Smooth muscle cell (in vitro differentiated cells): ENCODE measurements at regions not wholly inside any gene's neighbourhood (a gene's known extent, or its start where the extent isn't known, plus 50 kb on each side); places are given as distances from the start of the nearest gene placed in this dataset.

ENCODE experiments used
- DNase-seq: peaks from one replicate; lab custom pipeline; 2025; ENCODE audit not compliant: unreplicated experiment; lab: John Stamatoyannopoulos, UW
- H2AFZ ChIP-seq: fragments of 200-600 bp; sonication (generic); 2 replicates; pipeline ENCODE4 v1.6.0; 2016; ENCODE audit warnings: antibody characterized with exemption, low read depth, mild to moderate bottlenecking
- H3F3A ChIP-seq: fragments of 200-600 bp; sonication (generic); 2 replicates; pipeline ENCODE4 v1.6.0; 2017; ENCODE audit warnings: antibody characterized with exemption, low read depth
- H3K27ac ChIP-seq: fragments of 200-600 bp; sonication (generic); 2 replicates; pipeline ENCODE4 v1.5.1; 2016; ENCODE audit warnings: low read depth, mild to moderate bottlenecking
- H3K27me3 ChIP-seq: fragments of 200-600 bp; sonication (generic); 2 replicates; pipeline ENCODE4 v1.6.1; 2016; ENCODE audit warnings: low read depth, mild to moderate bottlenecking
- H3K36me3 ChIP-seq: fragments of 200-600 bp; sonication (generic); 2 replicates; pipeline ENCODE4 v1.5.1; 2016; ENCODE audit warnings: low read depth
- H3K4me1 ChIP-seq: fragments of 200-600 bp; sonication (generic); 2 replicates; pipeline ENCODE4 v1.5.1; 2016; ENCODE audit warnings: low read depth
- H3K4me2 ChIP-seq: fragments of 200-600 bp; sonication (generic); 2 replicates; pipeline ENCODE4 v1.6.0; 2016; ENCODE audit warnings: mild to moderate bottlenecking
- H3K4me3 ChIP-seq: fragments of 200-600 bp; sonication (generic); 2 replicates; pipeline ENCODE4 v1.5.1; 2016; ENCODE audit warnings: mild to moderate bottlenecking
- H3K79me2 ChIP-seq: fragments of 200-600 bp; sonication (generic); 2 replicates; pipeline ENCODE4 v1.6.0; 2016; ENCODE audit warnings: low read depth, mild to moderate bottlenecking
- H3K9ac ChIP-seq: fragments of 200-600 bp; sonication (generic); 2 replicates; pipeline ENCODE4 v1.6.0; 2016; ENCODE audit warnings: low read depth
- H3K9me3 ChIP-seq: fragments of 200-600 bp; sonication (generic); replicated peaks from 2 replicates; pipeline ENCODE4 v1.5.1; 2016; ENCODE audit warnings: low read depth
- H4K20me1 ChIP-seq: fragments of 200-600 bp; sonication (generic); 2 replicates; pipeline ENCODE4 v1.6.0; 2016; ENCODE audit warnings: low read depth
- CTCF ChIP-seq: fragments of 200-600 bp; sonication (generic); IDR thresholded peaks from 2 replicates; pipeline ENCODE4 v1.5.1; 2017; ENCODE audit warnings: borderline replicate concordance, mild to moderate bottlenecking, antibody characterized with exemption; ENCODE audit not compliant: insufficient read depth, poor library complexity, severe bottlenecking
- WGBS: methylation state at CpG from one replicate; pipeline ENCODE4 v1.1.7; 2016; ENCODE audit warnings: low lambda C conversion rate; 5-methylcytosine and 5-hydroxymethylcytosine counted together

- no peaks in the 10 kb centered on the region for H3K4me1 ChIP-seq
- H3K9me3 ChIP-seq = no peaks in the 10 kb centered on the region
- no peaks in the 10 kb centered on the region for H4K20me1 ChIP-seq
- no peaks in the 10 kb centered on the region for H3K79me2 ChIP-seq
- H3K4me3 ChIP-seq = no peak overlapping the region
- WGBS = 88% methylated on average over 2 of the region's 2 CpGs
- no peak for TF ChIP-seq CTCF
- no peaks in the 10 kb centered on the region for H3K36me3 ChIP-seq
- no peak for DNase-seq
- no peak overlapping the region for H2AFZ ChIP-seq
- no peaks in the 10 kb centered on the region for H3K27me3 ChIP-seq
- H3K9ac ChIP-seq = no peak overlapping the region
- peaks cover 5% of the 10 kb centered on the region for H3F3A ChIP-seq
- no peak overlapping the region for H3K4me2 ChIP-seq
- no peak overlapping the region for H3K27ac ChIP-seq
Measured at GRCh38 chr7:94128072-94128471, 123.9 kb upstream of the BET1 start.

- no peaks in the 10 kb centered on the region for H3K36me3 ChIP-seq
- peaks cover 4% of the 10 kb centered on the region for H3K4me1 ChIP-seq
- H3F3A ChIP-seq = peaks cover 5% of the 10 kb centered on the region
- no peak overlapping the region for H3K4me3 ChIP-seq
- no peaks in the 10 kb centered on the region for H3K27me3 ChIP-seq
- H4K20me1 ChIP-seq = no peaks in the 10 kb centered on the region
- DNase-seq = no peak
- no peaks in the 10 kb centered on the region for H3K79me2 ChIP-seq
- WGBS = 31% methylated on average over 1 of the region's 1 CpG
- H3K9me3 ChIP-seq = no peaks in the 10 kb centered on the region
- no peak overlapping the region for H2AFZ ChIP-seq
- peak overlapping the region; percentile 24 for H3K4me2 ChIP-seq
- no peak overlapping the region for H3K9ac ChIP-seq
- H3K27ac ChIP-seq = no peak overlapping the region
- TF ChIP-seq CTCF = no peak
Measured at GRCh38 chr7:94129443-94130140, 125.4 kb upstream of the BET1 start.

GRCh38 chr7:94130716-94131115 is 126.6 kb upstream of the BET1 start:
- Histone ChIP-seq H3K9ac (no peak overlapping the region), H3K27me3 (no peaks in the 10 kb centered on the region), H3K9me3 (no peaks in the 10 kb centered on the region), H3F3A (peaks cover 5% of the 10 kb centered on the region), H3K4me2 (no peak overlapping the region), H2AFZ (no peak overlapping the region), H3K4me1 (peaks cover 4% of the 10 kb centered on the region), H3K36me3 (no peaks in the 10 kb centered on the region), H3K79me2 (no peaks in the 10 kb centered on the region), H3K27ac (no peak overlapping the region), H4K20me1 (no peaks in the 10 kb centered on the region), H3K4me3 (no peak overlapping the region)
- WGBS = 98% methylated on average over 3 of the region's 3 CpGs
- no peak for DNase-seq
- no peak for TF ChIP-seq CTCF

GRCh38 chr7:94133460-94133859 is 129.3 kb upstream of the BET1 start:
- H3K27ac ChIP-seq = no peak overlapping the region
- no peak for DNase-seq
- H3K4me2 ChIP-seq = peak overlapping the region; percentile 12
- 34% methylated on average over 4 of the region's 4 CpGs for WGBS
- no peak overlapping the region for H3K9ac ChIP-seq
- peaks cover 4% of the 10 kb centered on the region for H3K4me1 ChIP-seq
- H3K79me2 ChIP-seq = no peaks in the 10 kb centered on the region
- no peaks in the 10 kb centered on the region for H3K9me3 ChIP-seq
- H3K4me3 ChIP-seq = no peak overlapping the region
- no peaks in the 10 kb centered on the region for H3K27me3 ChIP-seq
- peaks cover 5% of the 10 kb centered on the region for H3F3A ChIP-seq
- H2AFZ ChIP-seq = peak overlapping the region; percentile 24
- H3K36me3 ChIP-seq = no peaks in the 10 kb centered on the region
- no peak for TF ChIP-seq CTCF
- no peaks in the 10 kb centered on the region for H4K20me1 ChIP-seq
